Stimulated activated CD4-positive, alpha-beta T cell treated with anti-CD3 and anti-CD28 coated beads, Interleukin-1b, Interleukin-23, amount 100 ng/mL, for 1 hour (primary cell): ENCODE measurements at regions not wholly inside any gene's neighbourhood (a gene's known extent, or its start where the extent isn't known, plus 50 kb on each side); places are given as distances from the start of the nearest gene placed in this dataset.

Experiments used
- DNase-seq, 2 donors: peaks; one replicate each; pipeline ENCODE4 v3.0.0-alpha.2; 2020; ENCODE audit warnings: low read depth in 2 of 2

DNA sequence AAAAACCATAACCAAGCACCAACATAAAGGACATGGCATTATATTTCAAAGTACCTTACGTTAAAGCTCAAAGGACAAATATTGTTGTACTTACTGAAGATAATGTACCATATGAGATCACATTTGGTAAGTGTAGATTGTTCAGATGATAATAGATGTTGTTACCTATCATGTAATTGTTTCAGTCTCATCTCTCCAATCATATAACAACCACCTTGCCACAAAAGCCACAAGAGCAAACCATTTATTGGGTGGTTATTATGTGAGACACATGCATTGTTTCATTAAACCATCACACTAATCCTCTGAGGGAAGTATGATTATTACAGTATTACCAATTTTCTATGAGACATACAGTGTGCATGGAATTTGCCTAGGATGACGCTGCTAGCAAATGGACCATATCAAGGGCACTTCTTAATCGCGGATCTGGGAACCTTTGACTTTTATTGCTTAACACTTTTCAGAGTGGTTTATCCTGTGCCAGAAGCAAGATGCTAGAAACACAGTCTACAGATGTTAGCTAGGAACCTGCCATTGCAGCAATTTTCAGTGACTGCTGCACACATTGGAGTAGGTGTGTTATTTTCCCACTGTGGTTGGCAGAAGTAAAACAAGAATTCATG lies 149.8 kb upstream of the AKIRIN2 start:
- DNase-seq = no peak

DNA sequence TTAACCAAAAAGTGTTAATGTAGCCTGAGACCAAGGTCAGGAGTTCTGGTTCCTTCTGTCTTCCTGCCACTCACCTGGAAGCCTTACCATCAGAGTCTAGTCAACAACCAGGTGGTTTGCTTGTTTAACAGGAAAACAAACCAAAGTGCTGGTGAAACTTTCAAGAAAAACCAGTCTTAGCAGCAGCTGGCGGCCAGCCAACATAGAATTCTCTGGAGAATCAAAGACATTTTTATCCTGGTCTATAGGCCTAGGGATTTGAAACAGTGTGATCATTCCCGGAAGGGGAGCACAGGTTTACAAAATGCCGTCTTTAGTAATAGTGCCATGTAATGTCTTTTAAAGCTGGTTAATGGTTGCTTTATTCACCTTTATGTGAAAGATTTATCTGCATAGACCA lies 146.6 kb upstream of the AKIRIN2 start:
- no peak for DNase-seq

DNA sequence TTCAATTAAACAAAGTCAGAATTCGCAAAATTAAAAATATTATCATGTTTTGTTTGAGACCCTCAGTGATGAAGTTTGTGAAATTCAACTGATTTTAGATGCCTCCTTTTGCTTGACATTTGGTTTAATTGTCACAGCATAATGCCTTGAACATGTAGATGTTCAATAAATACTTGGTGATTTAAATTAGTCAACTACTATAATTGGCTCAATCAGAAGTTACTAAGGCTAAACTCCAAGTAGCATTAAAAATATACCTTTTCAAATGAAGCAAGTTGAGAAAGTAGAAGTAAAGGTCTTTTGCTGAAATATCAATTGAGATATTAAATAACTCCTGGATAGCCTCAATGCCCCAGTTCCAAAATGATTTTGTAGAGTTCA lies 145.8 kb upstream of the AKIRIN2 start:
- DNase-seq = no peak

DNA sequence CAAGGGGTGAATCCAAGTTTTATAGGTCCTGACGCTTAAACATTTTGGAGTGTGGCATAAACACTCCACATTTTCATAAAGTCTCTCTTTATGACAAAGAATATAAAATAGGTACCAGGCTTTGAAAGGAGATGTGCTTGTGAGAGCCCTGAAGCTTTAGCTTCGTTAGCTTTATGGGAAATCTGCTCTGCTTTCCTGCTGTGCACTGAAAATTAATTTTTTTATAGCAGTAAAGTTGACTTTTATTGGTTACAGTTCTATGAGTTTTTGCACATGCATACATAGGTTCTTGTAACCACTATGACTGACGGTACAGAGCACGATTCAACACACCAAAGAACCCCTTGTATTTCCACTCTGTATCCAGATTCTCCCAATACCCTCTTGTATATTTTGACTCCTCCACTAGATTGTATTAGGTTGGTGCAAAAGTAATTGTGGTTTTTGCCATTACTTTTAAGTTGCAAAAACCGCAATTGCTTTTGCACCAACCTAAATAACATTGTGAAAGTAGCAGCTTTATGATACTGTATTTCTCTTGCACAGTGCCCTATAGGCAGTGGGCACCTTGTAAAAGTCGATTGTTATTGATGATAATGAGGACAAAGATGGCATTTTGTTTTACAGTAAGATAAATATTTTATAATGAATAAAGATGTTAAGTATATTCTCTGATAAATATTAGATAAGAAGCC lies 145.2 kb upstream of the AKIRIN2 start:
- DNase-seq = no peak

DNA sequence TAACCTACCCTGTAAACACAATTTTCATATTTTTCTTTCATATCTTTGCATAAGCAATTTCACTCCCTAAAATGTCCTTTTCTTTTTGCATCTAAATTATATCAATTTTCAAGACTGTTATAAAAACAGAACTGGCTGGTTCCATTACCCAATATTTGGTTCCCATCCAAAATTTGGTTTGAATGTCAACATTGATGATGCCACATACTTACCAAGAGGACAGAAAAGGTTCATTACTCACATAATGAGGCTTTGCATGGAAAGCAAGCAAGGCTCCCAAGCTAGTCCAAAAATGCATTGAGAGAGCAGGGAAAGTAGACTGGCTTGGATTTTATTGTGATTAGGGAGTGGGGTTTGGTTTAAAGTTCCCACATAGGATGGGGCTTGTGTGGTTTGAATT lies 144.4 kb upstream of the AKIRIN2 start:
- DNase-seq = no peak

DNA sequence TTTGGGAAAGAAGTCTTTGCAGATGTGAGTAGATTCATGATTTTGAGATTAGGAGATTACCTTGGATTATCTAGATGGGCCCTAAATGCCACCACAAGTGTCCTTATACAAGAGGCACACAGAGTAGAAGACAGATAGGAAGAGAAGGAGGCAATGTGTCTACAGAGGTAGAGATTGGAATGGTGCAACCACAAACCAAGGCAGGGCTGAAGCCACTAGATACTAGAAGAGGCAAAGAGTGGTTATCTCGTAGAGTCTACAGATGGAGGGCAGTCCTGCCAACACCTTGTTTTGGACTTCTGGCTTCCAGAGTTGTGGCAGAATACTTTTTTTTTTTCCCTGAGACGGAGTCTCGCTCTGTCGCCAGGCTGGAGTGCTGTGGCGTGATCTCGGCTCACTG lies 138.3 kb upstream of the AKIRIN2 start:
- no peak for DNase-seq

DNA sequence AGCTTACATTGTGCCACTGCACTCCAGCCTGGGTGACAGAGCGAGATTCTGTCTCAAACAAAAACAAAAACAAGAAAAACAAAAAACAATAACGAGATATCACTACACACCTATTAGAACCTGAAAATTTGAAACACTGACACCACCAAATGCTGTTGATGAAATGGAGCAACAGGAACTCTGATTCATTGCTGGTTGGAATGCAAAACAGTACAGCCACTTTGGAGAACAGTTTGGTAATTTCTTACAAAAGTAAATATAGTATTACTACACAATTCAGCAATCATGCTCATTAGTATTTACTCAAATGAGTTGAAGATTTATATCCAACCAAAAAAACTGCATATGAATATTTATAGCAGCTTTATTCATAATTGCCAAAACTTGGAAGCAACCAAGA lies 135.8 kb upstream of the AKIRIN2 start:
- DNase-seq = no peak

DNA sequence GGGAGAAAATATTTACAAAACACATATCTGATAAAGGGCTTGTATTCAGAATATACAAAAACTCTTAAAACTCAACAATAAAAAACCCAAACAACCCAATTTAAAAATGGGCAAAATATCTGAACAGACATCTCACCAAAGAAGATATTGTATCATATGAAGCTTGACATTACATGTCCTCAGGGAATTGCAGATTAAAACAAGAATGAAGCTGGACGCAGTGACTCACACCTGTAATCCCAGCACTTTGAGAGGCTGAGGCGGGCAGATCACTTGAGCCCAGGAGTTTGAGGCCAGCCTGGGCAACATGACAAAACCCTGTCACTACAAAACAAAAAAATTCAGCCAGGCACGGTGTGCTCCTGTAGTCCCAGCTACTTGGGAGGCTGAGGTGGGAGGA lies 135.4 kb upstream of the AKIRIN2 start:
- DNase-seq = no peak

DNA sequence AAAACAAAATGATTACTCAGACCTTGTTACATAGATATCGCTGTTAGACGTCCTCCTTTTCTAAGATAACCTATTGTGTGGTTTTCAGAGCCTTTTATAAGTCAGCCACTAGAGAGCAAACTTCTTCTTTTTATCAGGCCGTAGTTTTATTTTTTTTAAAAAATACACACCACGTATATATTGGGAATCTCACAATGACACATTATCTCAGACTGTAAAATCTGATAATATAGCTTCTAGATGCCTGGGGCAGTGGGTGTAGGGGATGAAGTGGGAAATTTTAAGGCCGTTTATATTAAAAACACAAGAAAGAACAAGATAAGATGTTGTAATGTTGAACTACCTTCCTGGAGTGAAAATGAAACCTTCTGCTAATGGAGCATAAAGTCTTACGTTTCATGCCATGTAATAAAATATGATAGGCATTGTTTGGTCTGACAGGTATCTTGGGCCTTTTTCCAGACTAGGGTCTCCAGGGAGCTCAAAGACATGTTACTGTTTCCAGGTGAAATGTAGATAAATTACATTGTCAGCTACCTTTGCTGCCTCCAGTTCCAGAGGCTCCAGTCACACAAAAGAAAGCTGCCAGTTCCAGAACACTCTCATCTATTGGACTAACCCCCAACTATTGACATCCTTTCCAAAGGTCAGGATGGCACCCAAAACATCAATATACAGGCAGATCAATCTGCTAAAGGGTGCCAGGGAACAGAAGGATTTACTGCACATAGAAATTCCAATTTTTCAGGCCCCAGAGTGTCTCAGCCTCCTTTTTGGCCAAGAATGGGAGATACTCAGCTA lies 130.2 kb upstream of the AKIRIN2 start:
- DNase-seq = no peak

DNA sequence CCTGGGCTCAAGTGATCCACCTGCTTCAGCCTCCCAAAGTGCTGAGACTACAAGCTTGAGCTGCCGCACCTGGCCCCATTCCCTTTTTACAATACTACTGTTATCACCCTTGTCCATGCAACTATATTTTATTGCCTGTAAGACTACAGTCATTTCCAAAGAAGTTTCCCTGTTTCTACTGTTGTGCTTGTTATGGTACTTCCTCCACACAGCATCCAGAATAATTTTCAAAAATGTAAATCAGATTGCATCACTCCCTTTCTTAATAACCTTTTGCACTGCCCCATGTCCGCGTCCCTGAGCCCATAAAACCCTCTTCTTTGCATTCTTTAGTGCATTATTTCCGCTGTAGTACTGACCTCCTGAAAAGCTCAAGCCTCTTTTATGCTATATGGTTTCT lies 128.9 kb upstream of the AKIRIN2 start:
- no peak for DNase-seq

DNA sequence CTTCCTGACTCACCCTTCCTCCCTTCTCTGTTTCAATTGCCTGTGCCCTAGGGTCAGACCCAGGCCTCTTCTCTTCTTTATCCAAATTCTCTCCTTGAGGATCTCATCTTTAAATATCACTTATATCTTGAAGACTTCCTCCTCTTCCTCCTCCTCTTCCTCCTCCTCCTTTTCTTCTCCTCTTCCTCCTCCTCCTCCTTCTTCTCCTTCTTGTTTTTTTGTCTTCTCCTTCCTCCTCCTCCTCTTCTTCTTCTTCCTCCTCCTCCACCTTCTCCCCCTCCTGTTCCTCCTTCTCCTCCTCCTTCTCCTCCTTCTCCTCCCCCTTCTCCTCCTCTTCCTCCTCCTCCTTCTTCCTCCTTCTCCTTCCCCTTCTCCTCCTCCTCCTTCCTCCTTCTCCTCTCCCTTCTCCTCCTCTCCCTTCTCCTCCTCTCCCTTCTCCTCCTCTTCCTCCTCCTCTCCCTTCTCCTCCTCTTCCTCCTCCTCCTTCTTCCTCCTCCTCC lies 127.6 kb upstream of the AKIRIN2 start:
- no peak for DNase-seq

DNA sequence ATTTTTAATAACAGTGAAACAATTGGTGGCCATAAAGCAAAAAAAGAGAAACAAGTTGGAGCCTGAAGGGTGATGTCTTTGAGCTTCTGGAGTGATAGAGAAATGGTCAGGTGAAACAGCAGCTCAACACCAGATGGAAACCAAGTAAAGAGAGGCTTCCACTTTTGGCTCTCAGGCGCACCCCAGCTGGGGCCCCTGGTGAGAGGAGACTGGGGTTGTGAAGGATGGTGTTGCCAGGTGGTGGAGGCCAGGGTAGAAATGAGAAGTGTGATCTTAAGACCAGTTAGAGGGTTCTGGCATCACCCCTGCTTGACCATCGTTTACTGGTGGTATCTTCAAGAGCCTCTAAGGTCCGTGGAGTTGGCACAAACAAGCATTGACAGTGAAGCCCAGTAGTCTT lies 126.0 kb upstream of the AKIRIN2 start:
- DNase-seq = no peak

DNA sequence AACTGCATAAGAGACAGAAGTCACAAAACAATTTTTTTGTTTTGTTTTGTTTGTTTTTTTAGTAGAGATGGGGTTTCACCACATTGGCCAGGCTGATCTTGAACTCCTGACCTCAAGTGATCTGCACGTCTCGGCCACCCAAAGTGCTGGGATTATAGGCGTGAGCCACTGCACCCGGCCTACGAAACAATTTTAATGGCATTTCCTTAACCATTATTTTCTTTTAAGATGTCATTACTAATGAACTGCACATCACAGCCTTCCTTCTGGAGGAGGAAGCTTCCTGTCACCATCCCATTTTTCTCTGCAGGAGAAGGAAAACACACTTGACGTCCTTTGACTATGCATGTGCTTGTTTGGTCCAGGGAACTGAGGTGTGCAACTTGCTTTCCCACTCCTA lies 125.3 kb upstream of the AKIRIN2 start:
- no peak for DNase-seq

DNA sequence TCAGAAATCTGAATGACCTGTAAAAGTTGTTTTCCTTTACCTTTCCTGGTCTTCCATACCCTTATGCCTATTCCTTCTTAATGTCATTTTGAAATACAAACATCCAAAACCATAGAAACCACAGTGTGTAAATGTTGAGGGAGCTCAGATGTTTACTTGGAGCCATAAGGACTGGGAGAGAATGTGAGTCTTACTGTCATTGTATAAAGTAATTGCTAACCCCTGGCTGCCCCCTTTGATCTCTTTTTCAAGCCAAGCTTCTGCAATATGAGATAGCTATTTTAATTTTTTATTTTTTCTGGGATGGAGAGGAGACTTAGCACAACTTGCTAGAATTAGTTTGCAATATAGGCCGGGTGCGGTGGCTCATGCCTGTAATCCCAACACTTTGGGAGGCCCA lies 124.4 kb upstream of the AKIRIN2 start:
- DNase-seq = no peak

DNA sequence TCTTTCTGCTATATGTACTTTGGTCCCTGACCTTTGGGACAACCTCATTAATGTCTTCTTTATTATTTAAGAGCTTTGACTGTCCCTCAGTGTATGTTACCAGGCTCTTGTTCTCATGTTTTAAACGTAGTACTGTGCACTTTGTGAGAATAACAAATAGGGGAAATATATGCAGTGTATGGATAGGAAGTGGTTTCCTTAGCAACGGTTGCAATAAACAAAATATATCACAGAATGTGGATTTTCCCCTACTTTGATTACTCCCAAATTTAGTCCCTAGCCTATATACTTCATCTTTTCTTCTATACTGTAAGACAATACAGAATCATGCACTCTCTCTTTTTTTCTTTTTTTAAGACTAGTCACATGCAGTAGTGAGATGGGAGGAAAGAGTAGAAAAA lies 123.8 kb upstream of the AKIRIN2 start:
- no peak for DNase-seq

DNA sequence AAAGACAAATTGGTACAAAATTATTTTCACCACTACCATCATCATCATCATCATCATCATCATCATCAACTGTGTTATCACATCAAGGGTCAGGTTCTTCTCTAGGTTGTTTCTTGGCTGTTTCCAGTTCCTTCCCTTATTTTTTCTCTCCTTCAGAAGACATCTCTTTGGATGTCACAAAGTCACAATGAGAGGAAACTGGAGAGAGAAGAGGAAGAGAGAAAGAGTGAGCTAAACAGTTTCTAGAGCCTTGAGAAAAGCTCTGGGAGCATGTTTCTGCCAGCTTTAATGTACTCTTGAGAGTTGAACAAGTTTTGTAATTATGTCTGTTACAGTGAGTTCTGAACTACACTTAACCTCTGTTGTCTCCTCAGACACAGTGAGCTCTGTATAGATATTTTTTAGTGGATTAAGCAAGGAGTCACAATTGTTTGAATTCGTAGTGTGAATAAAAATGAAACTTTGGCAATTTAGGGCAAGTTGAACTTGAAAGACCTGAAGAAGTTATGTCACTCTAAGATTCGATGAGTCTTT lies 123.0 kb upstream of the AKIRIN2 start:
- no peak for DNase-seq

DNA sequence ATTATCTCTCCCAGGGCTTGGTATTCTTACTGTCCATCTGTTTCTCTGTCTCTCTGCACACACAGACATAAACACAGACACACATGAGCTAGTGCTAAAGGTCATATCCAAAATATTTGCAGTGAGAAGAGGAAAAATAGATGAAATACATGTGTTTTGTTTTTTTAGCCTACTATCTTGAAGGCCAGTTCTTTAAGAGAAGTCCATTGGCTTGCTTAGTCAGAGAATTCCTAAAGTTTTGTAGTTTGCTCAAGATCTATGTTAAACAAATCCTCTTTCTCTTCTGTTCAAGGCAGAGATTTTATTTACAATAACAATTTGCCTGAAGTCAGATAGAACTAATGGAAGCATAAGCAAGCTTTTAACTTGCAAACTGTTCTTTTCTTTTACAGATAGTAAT lies 120.0 kb upstream of the AKIRIN2 start:
- DNase-seq = no peak

DNA sequence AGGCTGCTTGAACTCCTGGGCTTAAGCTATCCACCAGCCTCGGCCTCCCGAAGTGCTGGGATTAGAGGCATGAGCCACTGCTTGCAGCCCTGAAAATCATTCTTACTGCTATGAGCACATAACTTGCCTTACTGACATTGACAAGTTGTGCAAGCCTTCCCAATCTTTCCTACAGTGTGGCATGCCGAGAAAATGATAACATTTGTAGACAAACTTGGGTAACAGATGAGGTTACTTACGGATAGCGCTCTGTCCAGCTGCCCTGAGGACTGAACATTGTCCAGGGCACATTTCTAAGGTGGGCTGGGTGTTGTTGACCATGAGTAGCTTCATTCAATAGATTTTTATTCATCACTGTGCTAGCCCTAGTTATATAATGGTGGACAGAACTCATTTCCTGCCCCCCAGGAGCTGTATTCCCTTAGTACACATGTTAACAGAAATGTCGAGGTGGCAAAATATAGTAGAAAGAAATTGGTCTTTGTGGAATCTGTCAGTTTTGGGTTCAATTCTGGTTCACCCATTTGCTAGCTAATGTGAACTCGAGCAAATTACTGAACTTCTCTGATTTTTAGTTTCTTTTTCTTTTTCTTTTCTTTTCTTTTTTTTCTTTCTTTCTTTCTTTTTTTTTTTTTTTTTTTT lies 118.4 kb upstream of the AKIRIN2 start:
- no peak for DNase-seq

DNA sequence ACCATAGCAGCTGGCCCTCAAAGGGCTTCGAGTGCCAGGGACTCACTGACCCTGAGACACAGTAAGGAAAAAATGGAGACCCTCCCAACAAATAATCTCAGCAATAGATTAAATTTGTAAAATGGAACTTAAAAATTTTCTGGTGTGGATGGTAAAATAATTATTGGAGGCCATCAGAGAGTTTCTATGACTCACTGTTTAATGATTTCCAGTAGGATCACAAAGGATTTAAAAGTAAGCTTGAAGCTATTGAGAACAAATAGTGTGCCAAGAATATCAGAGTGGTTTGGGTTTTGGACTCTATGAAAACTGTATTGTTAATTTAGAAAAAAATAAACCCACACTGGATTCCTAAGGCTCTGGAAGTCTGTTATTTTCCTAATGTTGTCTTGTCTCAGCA lies 115.2 kb upstream of the AKIRIN2 start:
- no peak for DNase-seq

DNA sequence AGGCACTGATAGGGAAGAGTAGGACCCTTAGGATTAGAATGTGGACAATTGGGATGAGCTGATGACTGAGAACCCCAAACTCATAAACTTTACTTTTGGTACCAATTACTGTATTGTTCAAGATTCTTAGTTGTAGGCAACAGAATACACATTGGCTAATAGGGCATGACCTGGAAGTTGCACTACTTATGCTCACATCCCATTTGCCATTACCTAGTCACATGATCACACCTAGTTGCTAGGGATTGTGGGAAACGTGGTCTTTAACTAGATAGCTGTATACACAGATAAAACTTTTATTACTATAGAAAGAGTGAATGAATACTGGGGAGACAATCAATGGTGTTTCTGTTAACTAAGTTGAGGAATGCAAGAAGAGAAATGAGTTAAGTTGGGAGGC lies 113.4 kb upstream of the AKIRIN2 start:
- DNase-seq = no peak

DNA sequence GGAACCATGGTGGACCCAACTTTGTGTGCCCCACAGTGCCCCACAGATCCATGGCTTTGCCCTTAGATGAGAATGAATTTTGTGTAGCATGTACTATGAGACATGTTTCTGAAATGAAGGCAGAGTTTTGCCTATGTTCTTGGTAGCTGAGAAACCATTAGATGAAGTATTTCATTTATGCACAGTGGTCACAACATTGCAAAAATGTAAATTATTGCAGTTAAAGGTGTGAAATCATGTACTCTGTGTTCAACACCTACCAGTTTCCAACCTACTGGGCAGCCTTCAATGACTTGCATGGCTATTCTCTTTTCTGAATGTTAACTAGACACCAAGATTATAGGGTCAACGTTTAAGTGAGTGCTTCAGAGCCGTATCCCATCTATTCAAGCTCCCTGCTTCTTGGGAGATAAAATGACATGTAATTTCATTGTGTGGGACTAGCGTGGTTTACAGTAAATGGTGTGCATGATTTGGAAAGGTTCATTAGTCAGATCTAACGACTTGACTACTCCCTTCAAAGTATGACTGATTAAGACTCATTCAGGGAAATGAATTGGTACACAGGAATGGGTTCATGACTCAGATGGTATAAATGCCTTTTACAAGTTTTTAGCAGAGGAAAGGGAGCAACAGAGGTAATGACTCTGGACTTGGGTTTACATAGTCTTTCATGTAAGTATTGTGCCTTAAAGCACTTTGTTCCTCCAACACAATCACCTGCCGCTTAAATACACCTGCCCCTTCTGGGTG lies 106.1 kb upstream of the AKIRIN2 start:
- no peak for DNase-seq

DNA sequence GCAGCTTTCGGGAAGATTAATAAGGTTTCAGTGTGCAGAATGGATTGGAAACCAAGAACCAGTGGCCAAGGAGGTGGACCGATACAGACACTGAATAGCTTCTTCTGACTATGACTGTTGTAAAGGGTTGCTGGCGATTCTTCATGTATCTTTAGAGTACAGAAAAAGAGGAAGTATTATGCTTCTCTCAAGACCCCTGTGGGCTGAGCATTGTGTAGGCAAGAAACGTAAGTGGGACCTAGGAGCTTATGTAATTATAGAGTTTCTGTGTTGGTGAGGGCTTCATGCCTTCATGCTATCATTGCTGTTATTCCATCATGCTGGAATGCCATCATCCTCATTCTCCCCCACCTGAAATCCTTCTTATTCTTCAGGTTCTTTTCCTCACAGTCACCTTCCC lies 105.4 kb upstream of the AKIRIN2 start:
- no peak for DNase-seq
